GM23248 (cell line): ENCODE measurements at regions not wholly inside any gene's neighbourhood (a gene's known extent, or its start where the extent isn't known, plus 50 kb on each side); places are given as distances from the start of the nearest gene placed in this dataset.

Source experiments
- DNase-seq: peaks from one replicate; pipeline ENCODE4 v3.0.0-alpha.2; 2015
- H2AFZ ChIP-seq: fragments of 200-600 bp; sonication (generic); 2 replicates; pipeline ENCODE4 v1.6.1; 2016; ENCODE audit warnings: antibody characterized with exemption
- H3F3A ChIP-seq: fragments of 200-600 bp; sonication (generic); 2 replicates; pipeline ENCODE4 v1.6.1; 2016; ENCODE audit warnings: mild to moderate bottlenecking, antibody characterized with exemption, mixed run types; ENCODE audit not compliant: insufficient read depth
- H3K27ac ChIP-seq: fragments of 200-600 bp; sonication (generic); 2 replicates; pipeline ENCODE4 v1.5.1; 2016; ENCODE audit warnings: mild to moderate bottlenecking
- H3K27me3 ChIP-seq: fragments of 200-600 bp; sonication (generic); replicated peaks from 2 replicates; pipeline ENCODE4 v1.6.1; 2016; ENCODE audit warnings: mild to moderate bottlenecking; ENCODE audit not compliant: insufficient read depth
- H3K36me3 ChIP-seq: fragments of 200-600 bp; sonication (generic); 2 replicates; pipeline ENCODE4 v1.6.1; 2016; ENCODE audit warnings: low read depth, mild to moderate bottlenecking
- H3K4me1 ChIP-seq: fragments of 200-600 bp; sonication (generic); 2 replicates; pipeline ENCODE4 v1.6.1; 2016; ENCODE audit warnings: mild to moderate bottlenecking; ENCODE audit not compliant: insufficient read depth
- H3K4me2 ChIP-seq: fragments of 200-600 bp; sonication (generic); one replicate; pipeline ENCODE4 v1.6.1; 2016; ENCODE audit warnings: mild to moderate bottlenecking; ENCODE audit not compliant: unreplicated experiment
- H3K4me3 ChIP-seq: fragments of 200-600 bp; sonication (generic); 2 replicates; pipeline ENCODE4 v1.5.1; 2016; ENCODE audit warnings: mild to moderate bottlenecking
- H3K79me2 ChIP-seq: fragments of 200-600 bp; sonication (generic); 2 replicates; pipeline ENCODE4 v1.6.1; 2016; ENCODE audit warnings: mild to moderate bottlenecking; ENCODE audit not compliant: insufficient read depth
- H3K9ac ChIP-seq: fragments of 200-600 bp; sonication (generic); 2 replicates; pipeline ENCODE4 v1.6.1; 2016; ENCODE audit warnings: mild to moderate bottlenecking
- H3K9me2 ChIP-seq: fragments of 200-600 bp; sonication (generic); 2 replicates; pipeline ENCODE4 v1.6.1; 2016; ENCODE audit warnings: mixed run types, mild to moderate bottlenecking, moderate library complexity; ENCODE audit not compliant: insufficient read depth
- H3K9me3 ChIP-seq: fragments of 200-600 bp; sonication (generic); one replicate; pipeline ENCODE4 v1.6.1; 2017; ENCODE audit warnings: low read depth
- H4K20me1 ChIP-seq: fragments of 200-600 bp; sonication (generic); 2 replicates; pipeline ENCODE4 v1.6.0; 2016; ENCODE audit not compliant: insufficient read depth
- EZH2 ChIP-seq: fragments of 200-600 bp; sonication (generic); IDR thresholded peaks from 2 replicates; pipeline ENCODE4 v1.6.1; 2018; ENCODE audit warnings: antibody characterized with exemption, mild to moderate bottlenecking; ENCODE audit not compliant: insufficient read depth, poor library complexity, severe bottlenecking
- EZH2phosphoT487 ChIP-seq: fragments of 200-600 bp; sonication (generic); IDR thresholded peaks from 2 replicates; pipeline ENCODE4 v1.6.1; 2018; ENCODE audit warnings: antibody characterized with exemption, moderate library complexity, mild to moderate bottlenecking, low read depth; ENCODE audit not compliant: insufficient read depth
- WGBS, 2 experiments: methylation state at CpG; one replicate each; pipeline ENCODE4 v1.1.6; 2015 to 2017; ENCODE audit warnings: low lambda C conversion rate in 2 of 2, low coverage in 1 of 2; ENCODE audit errors: missing lambda C conversion rate in 2 of 2; 5-methylcytosine and 5-hydroxymethylcytosine counted together
- in situ Hi-C: fragments of 300-500 bp; cut with MboI; formaldehyde crosslinking; loops from 2 replicates; pipeline ENCODE4 v1.15.0; 2020

DNA sequence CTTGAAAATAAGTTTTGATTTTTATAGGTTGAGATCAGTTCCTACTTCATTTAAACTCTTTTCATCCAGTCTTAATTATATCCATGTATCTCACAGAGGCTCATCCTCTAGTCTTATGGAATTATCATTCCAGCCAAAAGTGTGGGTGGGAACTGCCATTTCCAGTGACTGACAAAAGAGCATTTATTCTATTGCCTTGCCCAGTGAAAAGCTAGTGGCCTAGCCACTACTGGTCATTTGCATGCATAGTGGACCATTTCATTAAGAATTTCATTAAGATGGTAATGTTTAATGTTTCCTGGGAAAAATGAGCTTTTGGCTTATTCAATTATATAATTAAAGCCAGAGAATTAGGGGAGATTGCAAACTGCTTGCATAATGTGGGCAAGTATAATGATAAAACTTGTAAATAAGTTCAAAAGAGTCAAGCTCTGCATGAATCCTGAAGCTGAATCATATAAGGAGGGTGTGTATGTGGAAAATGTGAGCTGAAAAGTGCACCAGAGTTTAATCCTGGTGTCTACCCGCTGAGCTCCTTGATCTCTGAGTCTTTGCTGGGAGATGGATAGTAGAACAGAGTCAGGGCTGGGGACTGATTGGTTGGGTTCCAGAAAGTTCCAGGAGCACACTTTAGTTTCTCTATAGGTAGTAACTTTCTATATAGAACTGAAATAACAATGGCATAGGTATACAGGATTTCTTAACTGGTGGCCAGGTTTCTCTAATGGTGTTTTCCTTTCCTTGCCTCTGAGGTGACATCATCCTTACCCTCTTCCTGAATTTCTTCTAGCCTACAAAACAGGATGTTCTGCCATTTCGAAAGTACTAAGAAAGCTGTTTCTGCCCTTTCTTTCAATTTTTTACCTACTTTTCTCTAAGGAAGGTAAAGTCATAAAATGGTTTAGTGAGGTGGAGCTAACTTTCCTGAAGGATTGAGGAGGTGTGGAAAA lies 78.5 kb downstream of the KIF4B start:
- no peak overlapping the region for H3K4me2 ChIP-seq
- TF ChIP-seq EZH2phosphoT487 (no peak), EZH2 (no peak)
- H3K79me2 ChIP-seq, result no peaks in the 10 kb centered on the region
- H3K27ac ChIP-seq, result no peak overlapping the region
- H4K20me1 ChIP-seq, result no peaks in the 10 kb centered on the region
- H3K9me3 ChIP-seq, result no peaks in the 10 kb centered on the region
- no peaks in the 10 kb centered on the region for H3K36me3 ChIP-seq
- no peaks in the 10 kb centered on the region for H3K9me2 ChIP-seq
- peaks cover 13% of the 10 kb centered on the region; the same call in 1 of the 2 replicates for H3K4me1 ChIP-seq
- H3K27me3 ChIP-seq, result no peaks in the 10 kb centered on the region
- WGBS, 2 experiments, result 10 to 16% methylated on average over 2 of the region's 2 CpGs
- H3F3A ChIP-seq, result no peaks in the 10 kb centered on the region
- in situ Hi-C loops, result no loop called here
- peak; percentile 20 for DNase-seq
- no peak overlapping the region for H3K4me3 ChIP-seq
- H2AFZ ChIP-seq, result peak overlapping the region; percentile 24; the same call in 1 of the 2 replicates
- no peak overlapping the region for H3K9ac ChIP-seq

DNA sequence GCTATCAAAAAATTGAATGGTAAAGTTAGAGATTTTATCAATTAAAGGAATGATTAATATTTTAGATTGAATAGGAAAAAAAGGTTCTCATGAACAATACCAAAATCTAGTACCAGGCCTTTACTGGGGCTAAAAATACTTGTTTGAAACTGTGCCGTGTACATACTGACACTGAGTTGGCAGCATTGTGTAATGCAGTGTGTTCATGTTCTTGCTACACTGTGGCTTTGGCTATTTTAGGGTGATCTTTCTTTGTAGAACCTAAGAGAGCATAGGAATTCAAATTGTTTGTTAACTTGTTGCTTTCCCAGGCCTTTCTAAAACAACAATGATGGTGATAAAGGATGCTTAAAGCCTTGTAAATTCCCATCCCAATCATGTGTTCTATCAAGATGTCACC lies 80.9 kb downstream of the KIF4B start:
- Histone ChIP-seq H3K4me2 (no peak overlapping the region), H3K27ac (no peak overlapping the region), H3F3A (no peaks in the 10 kb centered on the region), H3K9me3 (no peaks in the 10 kb centered on the region), H3K27me3 (no peaks in the 10 kb centered on the region), H3K9me2 (no peaks in the 10 kb centered on the region), H3K36me3 (no peaks in the 10 kb centered on the region), H3K79me2 (no peaks in the 10 kb centered on the region), H3K9ac (no peak overlapping the region), H2AFZ (no peak overlapping the region), H3K4me3 (no peak overlapping the region), H3K4me1 (peaks cover 9% of the 10 kb centered on the region; the same call in 1 of the 2 replicates), H4K20me1 (no peaks in the 10 kb centered on the region)
- in situ Hi-C loops, result no loop called here
- 0 to 7% methylated on average over 1 of the region's 1 CpG for WGBS, 2 experiments
- DNase-seq, result peak; percentile 32
- TF ChIP-seq EZH2 (no peak), EZH2phosphoT487 (no peak)

DNA sequence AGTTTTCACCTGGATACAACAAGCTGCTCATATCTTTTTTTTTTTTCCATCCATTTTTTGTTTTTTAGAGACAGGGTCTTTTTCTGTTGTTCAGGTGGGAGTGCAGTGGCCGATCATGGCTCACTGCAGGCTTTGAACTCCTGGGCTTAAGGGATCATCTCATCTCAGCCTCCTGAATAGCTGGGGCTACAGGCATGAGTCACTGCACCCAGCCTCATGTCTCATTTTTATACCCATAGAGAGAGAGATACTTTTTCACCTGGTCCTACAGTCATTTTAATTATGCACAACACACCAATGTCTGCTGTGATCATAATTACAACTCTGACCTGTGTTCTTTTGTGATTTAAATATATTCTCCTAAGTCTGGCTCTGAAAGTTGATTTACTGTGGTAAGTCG lies 84.4 kb downstream of the KIF4B start:
- H3K4me3 ChIP-seq, result no peak overlapping the region
- no peaks in the 10 kb centered on the region for H3K9me3 ChIP-seq
- in situ Hi-C loops, result no loop called here
- H2AFZ ChIP-seq, result no peak overlapping the region
- H3K9me2 ChIP-seq, result no peaks in the 10 kb centered on the region
- H3F3A ChIP-seq, result no peaks in the 10 kb centered on the region
- 46 to 49% methylated on average over 2 of the region's 2 CpGs for WGBS, 2 experiments
- no peak overlapping the region for H3K9ac ChIP-seq
- no peaks in the 10 kb centered on the region for H4K20me1 ChIP-seq
- no peaks in the 10 kb centered on the region for H3K36me3 ChIP-seq
- H3K27me3 ChIP-seq, result no peaks in the 10 kb centered on the region
- no peak for DNase-seq
- no peaks in the 10 kb centered on the region for H3K79me2 ChIP-seq
- H3K4me2 ChIP-seq, result no peak overlapping the region
- no peak for TF ChIP-seq EZH2phosphoT487
- TF ChIP-seq EZH2, result no peak
- no peak overlapping the region for H3K27ac ChIP-seq
- H3K4me1 ChIP-seq, result no peaks in the 10 kb centered on the region

DNA sequence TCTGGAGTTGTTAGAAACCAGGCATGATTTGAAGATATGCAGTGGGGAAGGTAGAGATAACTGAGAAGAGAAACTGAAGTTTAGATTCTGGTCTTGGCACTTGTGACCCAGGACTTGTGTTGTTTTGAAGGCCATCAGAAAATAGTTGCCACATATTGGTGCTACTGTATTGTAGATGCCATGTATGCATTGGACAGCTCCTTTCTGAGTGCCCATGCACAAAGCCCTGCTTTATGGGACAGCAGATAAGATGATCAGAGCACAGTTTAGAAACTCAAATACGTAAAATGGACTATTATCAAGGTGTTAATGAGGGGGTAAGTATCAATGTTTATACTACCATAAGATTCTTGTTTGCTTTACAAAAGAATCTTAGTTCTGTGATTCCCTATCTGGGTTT lies 84.9 kb downstream of the KIF4B start:
- Histone ChIP-seq H3K27me3 (no peaks in the 10 kb centered on the region), H3K4me1 (no peaks in the 10 kb centered on the region), H3K9me2 (no peaks in the 10 kb centered on the region), H3K27ac (no peak overlapping the region), H3K9ac (no peak overlapping the region), H3K79me2 (no peaks in the 10 kb centered on the region), H4K20me1 (no peaks in the 10 kb centered on the region), H3K36me3 (no peaks in the 10 kb centered on the region), H3K9me3 (no peaks in the 10 kb centered on the region), H3F3A (no peaks in the 10 kb centered on the region), H2AFZ (no peak overlapping the region), H3K4me3 (no peak overlapping the region), H3K4me2 (no peak overlapping the region)
- no peak for TF ChIP-seq EZH2phosphoT487
- TF ChIP-seq EZH2, result no peak
- DNase-seq, result no peak
- 18 to 21% methylated on average over 1 of the region's 1 CpG for WGBS, 2 experiments
- in situ Hi-C loops, result no loop called here
